A549 (cell line): ENCODE measurements at regions not wholly inside any gene's neighbourhood (a gene's known extent, or its start where the extent isn't known, plus 50 kb on each side); places are given as distances from the start of the nearest gene placed in this dataset.
A peak's percentile ranks its signal among the peaks of the same experiment; 100 is the strongest.

Source experiments
- ATAC-seq, 2 experiments: fragments of 200-7000 bp in 1 of 2; fragments of >200 bp in 1 of 2; cut with Nextera tagmentation in 1 of 2; cut with Tn5 transposase in 1 of 2; 3 replicates each; pipeline versions ENCODE4 v1.8.0 to v1.9.1; 2018 to 2020; ENCODE audit warnings: mild to moderate bottlenecking in 1 of 2, moderate library complexity in 1 of 2
- CTCF ChIA-PET: fragments of 300-600 bp; sonication (Branson Sonifier 250); formaldehyde crosslinking; extraction: SDS; loops from one replicate; lab custom pipeline; 2021; ENCODE audit warnings: antibody characterized with exemption, inconsistent platforms; lab: Yijun Ruan, JAX
- POLR2A ChIA-PET: fragments of 350-600 bp; formaldehyde crosslinking; extraction: SDS; loops from one replicate; lab custom pipeline; 2021; ENCODE audit warnings: antibody characterized with exemption, inconsistent platforms; lab: Yijun Ruan, JAX
- DNase-seq, 2 experiments: peaks; one replicate each; pipeline versions ENCODE4 v3.0.0 to v3.0.0-alpha.2; 2011 to 2016; ENCODE audit warnings: low read depth in 1 of 2, low spot score in 1 of 2
- FAIRE-seq: peaks from 2 replicates; lab custom pipeline; 2011; peaks lifted over from hg19 to GRCh38; lab: Jason Lieb, UNC
- H3K27ac ChIP-seq, 2 experiments: fragments of >200 bp; sonication (Bioruptor Twin); formaldehyde crosslinking; 3 replicates each; pipeline ENCODE4 v1.5.1; 2016 to 2017
- H3K4me1 ChIP-seq: fragments of >200 bp; sonication (Bioruptor Twin); formaldehyde crosslinking; 3 replicates; pipeline ENCODE4 v1.6.1; 2016
- H3K4me2 ChIP-seq: fragments of >200 bp; sonication (Bioruptor Twin); formaldehyde crosslinking; 3 replicates; pipeline ENCODE4 v1.6.1; 2016
- H3K4me3 ChIP-seq: fragments of >200 bp; sonication (Bioruptor Twin); formaldehyde crosslinking; 3 replicates; pipeline ENCODE4 v1.5.1; 2016
- H3K9me3 ChIP-seq: fragments of >200 bp; sonication (Bioruptor Twin); formaldehyde crosslinking; 3 replicates; pipeline ENCODE4 v1.6.1; 2016
- HDAC2 ChIP-seq: fragments of 200-600 bp; sonication (generic); IDR thresholded peaks from 2 replicates; pipeline ENCODE4 v1.6.1; 2016
- JUNB ChIP-seq: fragments of >200 bp; sonication (Bioruptor Twin); formaldehyde crosslinking; IDR thresholded peaks from 2 replicates; pipeline ENCODE4 v1.6.1; 2016
- NFE2L2 ChIP-seq: fragments of 150-350 bp; conservative IDR thresholded peaks from 2 replicates; pipeline ENCODE4 v1.6.1; 2014; ENCODE audit warnings: low read length
- POLR2A ChIP-seq: IDR thresholded peaks from 2 replicates; pipeline ENCODE4 v1.6.1; 2012; ENCODE audit warnings: mild to moderate bottlenecking, low read length
- POLR2AphosphoS2 ChIP-seq: conservative IDR thresholded peaks from 2 replicates; pipeline ENCODE4 v1.6.1; 2012; ENCODE audit warnings: low read length, improper control_type of control experiment, inconsistent platforms
- RNF2 ChIP-seq: fragments of 200-600 bp; sonication (generic); IDR thresholded peaks from 2 replicates; pipeline ENCODE4 v1.6.1; 2016; ENCODE audit warnings: low read depth, mild to moderate bottlenecking, antibody characterized with exemption, moderate library complexity, borderline replicate concordance
- SMC3 ChIP-seq: fragments of >200 bp; sonication (Bioruptor Twin); formaldehyde crosslinking; IDR thresholded peaks from 3 replicates; pipeline ENCODE4 v1.6.1; 2018; ENCODE audit warnings: inconsistent platforms
- ZNF302 ChIP-seq: fragments of 250-450 bp; sonication (Bioruptor Pico); IDR thresholded peaks from 2 replicates; pipeline ENCODE4 v1.9.0; 2021; ENCODE audit warnings: inconsistent platforms, mild to moderate bottlenecking, moderate library complexity
- WGBS: methylation state at CpG from one replicate; pipeline ENCODE4 v1.1.6; 2017; ENCODE audit errors: missing lambda C conversion rate; 5-methylcytosine and 5-hydroxymethylcytosine counted together
- TF ChIP-seq, protein P1 (sequence below): fragments of 200-600 bp; sonication (generic); IDR thresholded peaks from 2 replicates; pipeline ENCODE4 v1.6.1; 2016; ENCODE audit warnings: antibody characterized with exemption, mild to moderate bottlenecking, moderate library complexity
- TF ChIP-seq, protein P2 (sequence below): IDR thresholded peaks from 2 replicates; pipeline ENCODE4 v1.6.1; 2012; ENCODE audit warnings: low read depth, borderline replicate concordance
- TF ChIP-seq, protein P3 (sequence below): fragments of >200 bp; sonication (Bioruptor Twin); formaldehyde crosslinking; IDR thresholded peaks from 3 replicates; pipeline ENCODE4 v1.6.1; 2016
- TF ChIP-seq, protein P4 (sequence below): fragments of 450-650 bp; IDR thresholded peaks from 2 replicates; pipeline ENCODE4 v1.6.1; 2014; ENCODE audit warnings: antibody characterized with exemption
- TF ChIP-seq, protein P5 (sequence below): IDR thresholded peaks from 2 replicates; pipeline ENCODE4 v1.6.1; 2012
- TF ChIP-seq, protein P6 (sequence below): fragments of 250-450 bp; sonication (Bioruptor Pico); IDR thresholded peaks from 2 replicates; pipeline ENCODE4 v1.5.0; 2020; ENCODE audit warnings: low read depth, mild to moderate bottlenecking, moderate library complexity

DNA sequence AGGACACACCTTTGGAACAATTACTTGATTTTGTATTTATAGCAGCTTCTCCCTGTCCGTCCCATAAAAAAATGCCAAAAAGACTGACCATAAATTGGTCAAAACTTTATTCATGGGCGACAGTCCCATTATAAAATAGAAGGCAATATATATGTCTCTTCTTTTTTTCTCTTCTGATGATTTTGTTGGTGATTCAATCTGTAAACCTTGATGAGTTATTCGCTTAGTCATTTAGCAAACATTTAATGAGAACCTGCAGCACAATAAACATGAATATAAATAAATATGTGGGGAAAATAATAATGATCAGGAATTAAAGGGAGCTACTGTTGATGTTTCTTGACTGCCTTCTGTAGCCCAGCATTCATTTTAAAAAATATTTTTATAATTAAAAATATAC lies 356.4 kb upstream of the ACTBL2 start (continued):
- TF ChIP-seq, protein P1, sequence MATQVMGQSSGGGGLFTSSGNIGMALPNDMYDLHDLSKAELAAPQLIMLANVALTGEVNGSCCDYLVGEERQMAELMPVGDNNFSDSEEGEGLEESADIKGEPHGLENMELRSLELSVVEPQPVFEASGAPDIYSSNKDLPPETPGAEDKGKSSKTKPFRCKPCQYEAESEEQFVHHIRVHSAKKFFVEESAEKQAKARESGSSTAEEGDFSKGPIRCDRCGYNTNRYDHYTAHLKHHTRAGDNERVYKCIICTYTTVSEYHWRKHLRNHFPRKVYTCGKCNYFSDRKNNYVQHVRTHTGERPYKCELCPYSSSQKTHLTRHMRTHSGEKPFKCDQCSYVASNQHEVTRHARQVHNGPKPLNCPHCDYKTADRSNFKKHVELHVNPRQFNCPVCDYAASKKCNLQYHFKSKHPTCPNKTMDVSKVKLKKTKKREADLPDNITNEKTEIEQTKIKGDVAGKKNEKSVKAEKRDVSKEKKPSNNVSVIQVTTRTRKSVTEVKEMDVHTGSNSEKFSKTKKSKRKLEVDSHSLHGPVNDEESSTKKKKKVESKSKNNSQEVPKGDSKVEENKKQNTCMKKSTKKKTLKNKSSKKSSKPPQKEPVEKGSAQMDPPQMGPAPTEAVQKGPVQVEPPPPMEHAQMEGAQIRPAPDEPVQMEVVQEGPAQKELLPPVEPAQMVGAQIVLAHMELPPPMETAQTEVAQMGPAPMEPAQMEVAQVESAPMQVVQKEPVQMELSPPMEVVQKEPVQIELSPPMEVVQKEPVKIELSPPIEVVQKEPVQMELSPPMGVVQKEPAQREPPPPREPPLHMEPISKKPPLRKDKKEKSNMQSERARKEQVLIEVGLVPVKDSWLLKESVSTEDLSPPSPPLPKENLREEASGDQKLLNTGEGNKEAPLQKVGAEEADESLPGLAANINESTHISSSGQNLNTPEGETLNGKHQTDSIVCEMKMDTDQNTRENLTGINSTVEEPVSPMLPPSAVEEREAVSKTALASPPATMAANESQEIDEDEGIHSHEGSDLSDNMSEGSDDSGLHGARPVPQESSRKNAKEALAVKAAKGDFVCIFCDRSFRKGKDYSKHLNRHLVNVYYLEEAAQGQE = no peak
- TF ChIP-seq, protein P2, sequence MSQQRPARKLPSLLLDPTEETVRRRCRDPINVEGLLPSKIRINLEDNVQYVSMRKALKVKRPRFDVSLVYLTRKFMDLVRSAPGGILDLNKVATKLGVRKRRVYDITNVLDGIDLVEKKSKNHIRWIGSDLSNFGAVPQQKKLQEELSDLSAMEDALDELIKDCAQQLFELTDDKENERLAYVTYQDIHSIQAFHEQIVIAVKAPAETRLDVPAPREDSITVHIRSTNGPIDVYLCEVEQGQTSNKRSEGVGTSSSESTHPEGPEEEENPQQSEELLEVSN = no peak
- TF ChIP-seq SMC3 (no peak), ZNF302 (no peak)

DNA sequence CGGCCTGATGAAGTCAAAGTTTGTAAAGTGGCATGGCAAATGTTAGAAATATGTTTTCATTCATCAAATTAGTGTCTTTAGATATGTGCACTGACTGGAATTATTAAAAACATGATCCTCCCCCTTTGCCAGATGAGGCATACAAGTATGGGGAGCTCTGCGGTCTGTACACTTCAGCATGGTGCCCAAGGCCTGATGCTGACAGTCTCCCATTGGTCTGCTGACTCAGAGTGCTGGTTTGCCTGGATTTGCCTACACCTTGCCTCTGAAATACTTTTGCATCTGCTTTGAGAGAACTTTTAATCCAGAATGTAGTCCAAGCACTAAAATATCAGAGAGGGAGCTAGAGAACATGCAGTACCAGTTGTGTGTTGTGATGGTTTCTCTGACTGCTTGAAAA lies 354.3 kb upstream of the ACTBL2 start:
- Histone ChIP-seq H3K4me3 (no peak overlapping the region), H3K4me2 (peak overlapping the region; percentile 57; the same call in 1 of the 3 replicates), H3K27ac (peak overlapping the region; percentile 71 to 85), H3K4me1 (peaks cover 66% of the 10 kb centered on the region), H3K9me3 (no peaks in the 10 kb centered on the region)
- FAIRE-seq = no peak
- TF ChIP-seq, protein P3, sequence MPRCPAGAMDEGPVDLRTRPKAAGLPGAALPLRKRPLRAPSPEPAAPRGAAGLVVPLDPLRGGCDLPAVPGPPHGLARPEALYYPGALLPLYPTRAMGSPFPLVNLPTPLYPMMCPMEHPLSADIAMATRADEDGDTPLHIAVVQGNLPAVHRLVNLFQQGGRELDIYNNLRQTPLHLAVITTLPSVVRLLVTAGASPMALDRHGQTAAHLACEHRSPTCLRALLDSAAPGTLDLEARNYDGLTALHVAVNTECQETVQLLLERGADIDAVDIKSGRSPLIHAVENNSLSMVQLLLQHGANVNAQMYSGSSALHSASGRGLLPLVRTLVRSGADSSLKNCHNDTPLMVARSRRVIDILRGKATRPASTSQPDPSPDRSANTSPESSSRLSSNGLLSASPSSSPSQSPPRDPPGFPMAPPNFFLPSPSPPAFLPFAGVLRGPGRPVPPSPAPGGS = no peak
- TF ChIP-seq, protein P4, sequence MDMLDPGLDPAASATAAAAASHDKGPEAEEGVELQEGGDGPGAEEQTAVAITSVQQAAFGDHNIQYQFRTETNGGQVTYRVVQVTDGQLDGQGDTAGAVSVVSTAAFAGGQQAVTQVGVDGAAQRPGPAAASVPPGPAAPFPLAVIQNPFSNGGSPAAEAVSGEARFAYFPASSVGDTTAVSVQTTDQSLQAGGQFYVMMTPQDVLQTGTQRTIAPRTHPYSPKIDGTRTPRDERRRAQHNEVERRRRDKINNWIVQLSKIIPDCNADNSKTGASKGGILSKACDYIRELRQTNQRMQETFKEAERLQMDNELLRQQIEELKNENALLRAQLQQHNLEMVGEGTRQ = no peak
- TF ChIP-seq, protein P2 = no peak
- TF ChIP-seq RNF2 (no peak), JUNB (no peak), HDAC2 (no peak), NFE2L2 (no peak)
- no peak for DNase-seq
- CTCF ChIA-PET = interaction anchor here (1.6 to 3.3 kb wide), 2 partner anchors 58 to 624 kb away, joined by 3 to 9 read pairs; no protein-coding TSS in a partner anchor
- POLR2A ChIA-PET = no interaction called here
- no peak for ATAC-seq
- WGBS = 94% methylated on average over 2 of the region's 2 CpGs

DNA sequence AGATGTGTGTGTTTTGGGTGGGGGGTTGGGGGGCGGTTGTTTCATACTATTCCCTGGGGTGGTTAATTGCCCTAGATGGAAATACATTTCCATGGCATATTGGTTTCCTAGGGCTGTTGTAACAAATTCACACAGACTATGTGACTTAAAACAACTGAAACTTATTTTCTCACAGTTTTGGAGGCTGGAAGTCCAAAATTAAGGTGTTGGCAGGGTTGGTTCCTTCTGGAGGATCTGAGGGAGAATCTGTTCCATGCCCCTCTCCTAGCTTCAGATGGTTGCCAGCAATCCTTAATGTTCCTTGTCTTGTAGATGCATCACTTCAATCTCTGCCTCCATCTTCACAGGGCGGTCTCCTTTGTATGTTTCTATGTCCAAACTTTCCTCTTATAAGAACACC lies 353.7 kb upstream of the ACTBL2 start:
- Histone ChIP-seq H3K4me1 (peaks cover 60% of the 10 kb centered on the region), H3K27ac (peak overlapping the region; percentile 71 to 85), H3K9me3 (no peaks in the 10 kb centered on the region), H3K4me3 (no peak overlapping the region), H3K4me2 (no peak overlapping the region)
- FAIRE-seq (no peak), ATAC-seq (no peak), DNase-seq (no peak)
- CTCF ChIA-PET = interaction anchor here (1.0 to 3.3 kb wide), 3 partner anchors 57 to 625 kb away, joined by 3 to 9 read pairs (median 3); no protein-coding TSS in a partner anchor
- TF ChIP-seq POLR2A = no peak
- TF ChIP-seq, protein P5, sequence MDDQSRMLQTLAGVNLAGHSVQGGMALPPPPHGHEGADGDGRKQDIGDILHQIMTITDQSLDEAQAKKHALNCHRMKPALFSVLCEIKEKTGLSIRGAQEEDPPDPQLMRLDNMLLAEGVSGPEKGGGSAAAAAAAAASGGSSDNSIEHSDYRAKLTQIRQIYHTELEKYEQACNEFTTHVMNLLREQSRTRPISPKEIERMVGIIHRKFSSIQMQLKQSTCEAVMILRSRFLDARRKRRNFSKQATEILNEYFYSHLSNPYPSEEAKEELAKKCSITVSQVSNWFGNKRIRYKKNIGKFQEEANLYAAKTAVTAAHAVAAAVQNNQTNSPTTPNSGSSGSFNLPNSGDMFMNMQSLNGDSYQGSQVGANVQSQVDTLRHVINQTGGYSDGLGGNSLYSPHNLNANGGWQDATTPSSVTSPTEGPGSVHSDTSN = no peak
- TF ChIP-seq, protein P6, sequence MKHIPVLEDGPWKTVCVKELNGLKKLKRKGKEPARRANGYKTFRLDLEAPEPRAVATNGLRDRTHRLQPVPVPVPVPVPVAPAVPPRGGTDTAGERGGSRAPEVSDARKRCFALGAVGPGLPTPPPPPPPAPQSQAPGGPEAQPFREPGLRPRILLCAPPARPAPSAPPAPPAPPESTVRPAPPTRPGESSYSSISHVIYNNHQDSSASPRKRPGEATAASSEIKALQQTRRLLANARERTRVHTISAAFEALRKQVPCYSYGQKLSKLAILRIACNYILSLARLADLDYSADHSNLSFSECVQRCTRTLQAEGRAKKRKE = no peak
- no peak for TF ChIP-seq POLR2AphosphoS2
- 98% methylated on average over 2 of the region's 2 CpGs for WGBS
- POLR2A ChIA-PET = no interaction called here
